GM11168 (cell line): ENCODE measurements at regions not wholly inside any gene's neighbourhood (a gene's known extent, or its start where the extent isn't known, plus 50 kb on each side); places are given as distances from the start of the nearest gene placed in this dataset.

ENCODE experiments used
- in situ Hi-C: fragments of 300-500 bp; cut with MboI; formaldehyde crosslinking; loops from one replicate; pipeline ENCODE4 v1.12.0; 2022; ENCODE audit warnings: low sequenced_read_pairs; ENCODE audit not compliant: unreplicated experiment

DNA sequence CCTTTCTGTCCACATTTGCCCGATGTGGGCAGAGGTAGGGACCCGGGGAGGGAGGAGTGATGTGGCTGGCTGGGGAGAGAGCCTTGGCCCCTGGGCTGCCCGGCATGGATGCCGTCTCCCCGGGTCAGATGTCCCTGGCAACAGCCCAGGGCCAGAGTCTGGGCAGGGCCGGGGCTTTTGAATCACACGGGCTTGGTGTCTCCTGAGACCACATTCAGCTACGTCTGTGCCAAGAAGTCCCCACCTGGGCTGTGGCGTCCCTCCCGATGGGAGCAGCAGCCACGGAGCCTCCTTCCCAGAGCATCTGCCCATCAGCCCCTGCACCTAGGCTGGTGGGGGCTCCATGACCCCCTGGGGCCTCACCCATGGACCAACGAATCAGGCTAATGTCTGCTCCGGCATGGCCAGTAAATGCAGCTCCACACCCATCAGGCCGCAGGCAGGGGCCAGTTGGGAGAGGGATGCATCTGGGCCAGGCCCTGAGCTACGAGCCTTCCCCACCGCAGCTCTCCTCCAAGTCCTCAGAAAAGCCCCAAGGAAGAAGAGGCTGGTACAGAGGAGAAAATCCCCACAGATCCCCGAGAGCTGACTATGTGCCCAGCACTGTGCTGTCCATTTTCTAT lies 109.4 kb downstream of the RFLNA start:
- in situ Hi-C loops: no loop called here

DNA sequence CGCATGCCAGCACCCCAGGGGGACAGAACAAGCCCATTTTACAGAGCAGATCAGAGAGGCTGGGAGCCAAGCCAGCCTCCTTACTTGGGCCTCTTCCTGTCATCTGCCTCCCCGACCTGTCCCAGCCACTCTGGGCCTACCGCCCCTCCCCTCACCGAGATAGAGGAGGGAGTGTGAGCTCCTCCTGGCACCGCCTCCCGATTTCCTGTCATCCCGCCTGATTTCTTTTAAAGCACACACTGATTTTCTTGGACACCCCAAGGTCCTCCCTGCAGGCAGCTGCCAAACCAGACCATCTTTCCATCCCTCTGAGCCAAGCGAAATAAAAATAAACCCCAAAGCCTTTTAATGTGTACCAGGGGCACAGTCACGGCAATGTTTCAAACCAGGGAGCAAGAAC lies 108.4 kb downstream of the RFLNA start:
- in situ Hi-C loops: no loop called here

DNA sequence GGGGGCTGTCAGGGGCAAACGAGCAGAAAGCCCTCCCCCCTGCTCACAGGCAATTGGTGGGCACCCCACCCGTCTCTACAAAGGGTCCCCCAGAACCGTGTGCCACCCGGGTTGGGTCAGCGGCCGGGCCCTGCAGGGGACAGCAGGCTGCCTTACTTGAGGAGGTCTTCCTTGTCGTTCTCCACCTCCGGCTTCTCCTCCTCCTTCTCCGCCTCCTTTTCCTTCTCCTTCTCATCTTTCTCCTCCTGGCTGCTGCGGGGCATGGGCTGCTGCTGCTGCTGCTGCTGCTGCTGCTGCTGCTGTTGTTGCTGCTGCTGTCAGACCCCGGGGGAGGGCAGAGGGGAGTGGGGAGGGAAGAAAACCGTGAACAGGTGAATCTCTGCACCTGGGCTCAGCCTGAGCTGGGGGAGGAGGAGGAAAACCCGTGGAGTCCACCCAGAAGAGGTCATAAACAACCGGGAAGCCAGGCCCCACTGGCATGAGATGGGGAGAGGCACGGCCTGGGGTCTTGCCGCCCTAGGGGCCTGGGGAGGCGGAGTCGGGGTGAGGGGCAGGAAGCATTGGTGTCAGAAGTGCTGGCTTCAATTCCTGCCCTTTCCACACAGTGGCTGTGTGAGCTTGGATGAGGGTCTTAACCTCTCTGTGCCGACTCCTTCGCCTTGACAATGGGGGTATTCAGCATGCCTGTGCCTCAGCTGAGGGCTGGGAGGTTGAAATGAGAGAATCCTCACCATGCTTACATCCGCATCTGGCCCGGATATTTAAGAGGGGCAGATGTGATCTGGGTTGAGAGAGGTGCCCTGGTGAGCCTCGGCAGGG lies 107.6 kb downstream of the RFLNA start:
- in situ Hi-C loops: no loop called here

DNA sequence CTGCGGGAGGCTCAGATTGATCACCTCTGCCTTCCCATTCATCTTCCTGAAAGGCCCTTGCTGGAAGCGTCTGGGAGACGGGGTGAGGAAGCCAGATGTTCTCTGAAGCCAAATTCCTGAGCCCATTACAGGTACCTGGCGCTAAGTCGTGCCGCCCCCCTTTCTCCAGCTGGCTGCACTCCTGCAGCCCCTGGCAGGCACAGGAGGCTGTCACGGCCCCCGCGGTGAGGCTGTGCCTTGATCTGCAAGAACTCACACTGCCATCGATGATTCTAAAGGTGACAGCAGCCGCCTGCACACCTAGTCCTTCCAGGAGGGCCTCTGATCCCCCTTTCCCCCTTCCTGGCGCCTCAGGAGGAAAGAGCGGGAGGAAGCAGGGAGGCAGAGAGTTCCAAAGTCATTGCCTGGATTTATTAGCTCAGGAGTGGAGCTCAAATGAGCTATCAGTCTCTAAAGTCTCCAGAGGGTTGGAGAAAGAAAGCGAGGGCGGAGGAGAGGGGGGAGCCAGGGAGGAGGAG lies 106.9 kb downstream of the RFLNA start:
- in situ Hi-C loops: no loop called here

DNA sequence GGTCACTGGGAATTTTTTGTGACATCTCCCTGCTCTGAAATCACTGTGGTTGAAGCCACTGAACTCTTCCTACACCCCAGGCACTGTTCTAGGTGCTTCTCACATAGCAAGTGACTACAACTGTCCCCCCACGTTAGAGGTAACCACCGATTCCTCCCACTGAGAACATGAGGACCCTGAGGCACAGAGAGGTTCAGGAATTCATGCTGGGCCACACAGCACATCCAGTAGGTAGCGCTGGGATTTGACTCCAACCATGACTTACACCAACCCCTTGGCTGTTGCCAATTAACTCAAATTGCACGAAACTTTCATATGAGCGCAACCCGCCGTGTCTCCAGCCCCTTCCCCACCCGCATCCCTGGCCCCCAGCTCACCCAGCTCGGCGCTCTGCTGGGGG lies 105.2 kb downstream of the RFLNA start:
- in situ Hi-C loops: no loop called here

DNA sequence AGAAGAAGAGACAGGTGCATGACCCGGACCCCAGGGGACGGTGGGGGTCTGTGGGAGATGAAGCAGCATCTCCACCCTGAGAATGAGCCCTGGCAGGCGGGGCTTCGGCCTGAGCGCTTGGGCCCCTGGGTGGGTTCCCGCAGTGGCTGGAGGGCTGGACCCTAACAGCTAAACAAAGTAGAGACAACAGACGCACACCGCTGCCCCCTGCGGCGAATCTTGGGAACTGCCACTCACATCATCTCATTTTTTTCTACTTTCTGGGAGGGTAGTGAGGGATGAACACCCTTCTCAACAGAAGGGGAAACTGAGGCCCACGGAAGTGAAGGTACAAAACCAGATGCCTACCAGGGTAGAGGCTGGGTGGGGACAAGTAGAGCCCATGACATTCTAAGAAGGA lies 104.7 kb downstream of the RFLNA start:
- in situ Hi-C loops: loop anchor here (25.0 kb wide), 1 partner anchor 363 kb away; no protein-coding TSS in a partner anchor

DNA sequence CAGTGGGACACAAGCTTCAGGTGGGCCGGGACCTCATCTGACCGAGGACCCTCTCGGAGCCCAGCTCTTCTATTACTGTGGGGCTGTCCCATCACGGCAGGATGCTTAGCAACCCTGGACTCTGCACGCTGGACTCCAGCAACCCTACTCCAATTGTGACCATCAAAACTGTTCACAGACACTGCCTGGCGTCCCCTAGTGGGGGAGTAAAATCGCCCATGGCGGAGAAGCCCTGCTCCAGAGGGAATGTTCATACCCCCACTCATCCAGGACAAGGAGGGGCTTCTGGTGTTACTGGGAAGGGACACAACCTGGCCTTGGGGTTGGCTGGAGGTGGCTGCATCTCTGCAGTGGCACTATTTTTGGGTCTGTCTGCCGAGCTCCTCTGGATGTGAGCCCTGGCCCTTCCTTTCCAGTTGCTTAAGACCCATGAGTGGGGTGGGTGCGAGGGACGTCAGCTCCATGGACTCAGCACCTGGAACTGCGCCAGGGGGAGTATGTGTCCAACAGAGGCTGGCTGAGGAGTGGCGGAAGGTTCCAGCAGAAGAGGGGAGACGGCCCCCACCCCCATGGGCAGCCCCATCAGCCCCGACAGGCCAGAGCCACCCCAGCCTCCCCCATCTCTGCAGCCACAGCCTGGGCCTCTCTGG lies 103.8 kb downstream of the RFLNA start:
- in situ Hi-C loops: loop anchor here (25.0 kb wide), 1 partner anchor 364 kb away; no protein-coding TSS in a partner anchor

DNA sequence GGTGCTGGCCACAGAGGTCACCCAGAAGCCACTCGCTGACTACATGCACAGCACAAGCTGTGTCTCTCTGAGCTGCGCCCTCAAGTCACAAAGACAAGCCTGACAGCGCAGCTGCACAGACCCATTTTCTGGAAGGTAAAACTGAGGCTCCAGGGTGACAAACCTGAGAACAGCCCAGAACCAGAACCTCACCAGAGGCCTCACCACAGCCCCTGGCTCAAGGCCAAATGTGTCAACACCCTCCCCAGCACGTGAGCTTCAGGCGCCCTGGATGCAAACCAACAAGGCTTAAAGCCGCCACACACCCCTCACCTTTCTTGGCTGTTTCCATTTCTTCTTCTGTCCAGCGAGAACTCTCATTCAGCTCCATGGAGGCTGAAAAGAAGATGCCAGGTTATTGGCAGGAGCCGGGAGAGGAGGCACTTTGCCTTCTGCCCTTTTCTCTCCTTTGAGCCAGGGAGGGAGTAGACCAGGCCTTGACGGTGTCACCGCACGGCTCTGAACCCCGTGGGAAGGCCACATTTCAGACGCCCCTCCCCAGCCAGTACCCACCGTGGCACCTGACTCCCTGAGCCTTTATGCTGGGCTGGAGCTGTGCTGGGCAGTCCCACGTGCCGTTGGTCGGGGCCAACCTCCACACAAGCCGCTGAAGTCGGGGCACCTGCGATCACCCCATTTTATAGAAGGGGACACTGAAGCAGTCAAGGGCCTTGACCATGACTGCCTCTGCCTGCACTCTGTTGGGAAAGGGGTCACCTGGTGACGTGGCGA lies 103.1 kb downstream of the RFLNA start:
- in situ Hi-C loops: loop anchor here (25.0 kb wide), 1 partner anchor 364 kb away; no protein-coding TSS in a partner anchor

DNA sequence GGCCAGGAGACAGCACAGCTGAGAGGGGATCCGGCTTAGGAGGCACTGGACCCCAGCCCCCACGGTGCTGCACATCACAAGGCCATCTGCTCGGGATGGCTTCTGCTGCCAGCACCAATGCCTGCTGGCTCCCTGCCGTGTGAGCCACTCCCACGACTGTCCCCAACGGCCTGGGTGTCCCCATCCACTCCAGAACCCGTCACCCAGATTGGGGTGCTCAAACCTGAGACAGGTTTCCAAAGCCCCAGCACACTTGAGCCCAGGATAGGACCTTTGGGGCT lies 102.4 kb downstream of the RFLNA start:
- in situ Hi-C loops: loop anchor here (25.0 kb wide), 1 partner anchor 365 kb away; no protein-coding TSS in a partner anchor

DNA sequence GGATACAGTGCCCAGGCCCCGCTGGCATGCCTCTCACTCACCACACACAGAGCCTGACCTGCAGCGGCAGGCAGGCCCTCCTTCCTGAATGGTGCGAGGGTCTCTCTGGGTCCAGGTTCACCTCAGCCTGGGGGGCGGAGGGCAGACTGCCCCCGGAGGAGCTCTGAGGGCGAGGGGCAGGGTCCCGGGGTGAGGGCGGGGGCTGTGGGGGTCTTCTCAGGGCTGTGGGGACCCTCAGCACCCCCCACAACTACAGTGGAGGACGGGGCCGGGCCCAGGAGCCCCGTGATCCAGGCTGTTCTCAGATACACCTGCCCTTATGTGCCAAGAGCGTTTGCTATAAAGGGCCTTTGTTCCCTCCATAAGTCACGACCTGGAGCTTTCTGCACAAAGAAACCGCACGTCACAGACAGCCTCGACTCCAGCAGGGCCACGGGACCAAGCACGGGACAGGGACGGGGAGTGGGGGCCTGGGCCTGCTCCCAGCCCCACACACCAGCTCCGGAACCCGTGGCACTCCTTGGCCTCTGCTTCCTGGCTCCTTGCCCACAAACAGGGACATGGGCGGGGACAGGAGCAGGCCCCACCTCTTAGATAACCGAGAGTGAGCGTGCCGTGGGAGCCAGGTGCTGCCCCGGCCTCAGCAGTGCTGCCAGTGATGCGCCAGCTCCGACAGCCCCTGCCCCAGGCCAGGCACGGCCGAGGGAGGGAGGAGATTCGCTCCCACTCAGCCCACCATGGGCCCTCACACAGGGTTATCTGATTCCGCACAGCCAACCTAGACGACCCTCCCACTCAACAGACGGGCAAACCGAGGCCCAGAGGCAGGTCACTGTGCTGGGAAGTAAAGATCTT lies 101.9 kb downstream of the RFLNA start:
- in situ Hi-C loops: loop anchor here (25.0 kb wide), 1 partner anchor 366 kb away; no protein-coding TSS in a partner anchor

DNA sequence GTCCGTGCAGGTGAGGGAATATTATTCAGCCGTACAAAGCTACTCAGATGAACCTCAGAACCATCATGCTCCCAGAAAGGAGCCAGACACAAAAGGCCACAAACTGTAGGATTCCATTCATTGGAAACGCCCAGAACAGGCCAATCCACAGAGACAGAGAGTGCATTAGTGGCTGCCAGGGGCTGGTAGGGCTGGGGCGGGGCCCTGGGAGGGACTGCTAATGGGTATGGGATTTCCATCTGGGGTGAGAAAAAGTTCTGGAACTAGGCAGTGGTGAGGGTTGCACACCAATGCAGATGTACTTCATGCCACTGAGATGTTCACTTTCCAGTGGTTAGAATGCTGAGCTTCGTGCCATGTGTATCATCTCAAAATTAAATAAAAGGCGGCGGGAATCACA lies 101.1 kb downstream of the RFLNA start:
- in situ Hi-C loops: loop anchor here (25.0 kb wide), 1 partner anchor 366 kb away; no protein-coding TSS in a partner anchor

DNA sequence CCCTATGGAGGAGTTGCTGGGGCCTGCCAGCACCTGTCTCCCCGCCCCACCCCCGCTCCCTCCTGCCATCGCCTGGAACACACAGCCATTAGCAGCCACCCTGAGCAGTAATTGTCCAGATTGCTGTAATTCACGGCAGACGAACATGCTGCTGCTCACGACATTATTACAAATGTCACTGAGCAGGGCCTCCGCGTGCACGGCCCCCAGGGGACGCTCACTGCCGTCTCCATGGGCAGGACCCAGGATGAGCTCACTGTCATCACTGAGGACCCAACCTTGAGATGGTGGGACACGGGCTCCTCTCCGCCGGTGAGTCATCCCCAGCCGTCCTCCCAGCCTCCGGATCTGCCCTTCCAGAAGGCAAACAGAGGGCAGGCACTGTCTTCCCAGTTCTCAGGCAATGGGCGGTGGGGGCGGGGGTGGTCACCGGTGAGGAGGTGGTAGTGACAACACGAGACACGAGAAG lies 100.4 kb downstream of the RFLNA start:
- in situ Hi-C loops: loop anchor here (25.0 kb wide), 1 partner anchor 367 kb away; no protein-coding TSS in a partner anchor

DNA sequence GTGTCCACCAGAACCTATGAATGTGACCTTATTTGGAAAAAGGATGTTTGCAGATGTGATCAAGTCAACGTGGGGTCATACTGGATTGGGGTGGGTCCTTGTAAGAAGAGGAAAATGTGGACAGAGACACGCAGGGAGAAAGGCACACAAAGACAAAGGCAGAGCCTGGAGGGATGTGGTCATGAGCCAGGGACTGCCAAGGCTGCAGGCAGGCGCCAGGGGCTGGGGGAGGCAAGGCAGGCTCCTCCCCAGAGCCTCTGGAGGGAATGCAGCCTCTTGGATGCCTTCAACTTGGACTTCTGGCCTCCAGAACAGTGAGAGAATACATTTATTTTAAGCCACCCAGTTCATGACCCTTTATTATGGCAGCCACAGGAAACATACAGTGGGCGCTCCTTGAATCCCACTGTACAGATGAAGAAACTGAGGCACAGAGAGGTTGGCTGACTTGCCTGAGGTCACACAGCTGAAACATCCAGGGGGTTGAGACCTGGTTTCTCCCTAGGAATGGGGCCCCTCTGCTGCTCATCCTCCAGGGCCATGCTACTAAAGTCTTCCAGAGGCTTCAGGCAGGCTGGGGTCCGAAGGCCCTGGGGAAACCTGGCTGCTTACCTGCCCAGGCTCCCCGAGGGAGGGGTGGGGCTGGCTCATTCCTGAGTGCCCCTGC lies 99.7 kb downstream of the RFLNA start:
- in situ Hi-C loops: loop anchor here (25.0 kb wide), 1 partner anchor 368 kb away; no protein-coding TSS in a partner anchor

DNA sequence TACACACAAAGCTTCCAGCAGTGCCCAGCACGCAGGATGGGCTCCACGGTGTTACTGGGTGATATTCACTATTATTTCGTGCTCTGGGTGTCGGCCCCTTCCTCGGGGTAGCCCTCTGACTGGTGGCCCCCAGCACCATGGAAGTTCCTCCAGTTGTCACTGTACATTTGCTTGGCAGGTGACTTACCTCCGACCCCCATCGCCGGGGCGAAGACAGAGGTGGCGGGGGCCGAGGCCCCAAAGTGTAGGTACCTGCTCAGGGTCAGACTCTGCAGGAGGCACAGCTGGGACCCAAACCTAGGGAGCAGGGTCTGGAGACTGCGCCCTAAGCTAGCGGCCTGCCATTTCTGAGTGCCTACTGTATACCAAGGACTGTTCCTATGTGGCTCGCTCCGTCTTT lies 98.9 kb downstream of the RFLNA start:
- in situ Hi-C loops: loop anchor here (25.0 kb wide), 1 partner anchor 368 kb away; no protein-coding TSS in a partner anchor

DNA sequence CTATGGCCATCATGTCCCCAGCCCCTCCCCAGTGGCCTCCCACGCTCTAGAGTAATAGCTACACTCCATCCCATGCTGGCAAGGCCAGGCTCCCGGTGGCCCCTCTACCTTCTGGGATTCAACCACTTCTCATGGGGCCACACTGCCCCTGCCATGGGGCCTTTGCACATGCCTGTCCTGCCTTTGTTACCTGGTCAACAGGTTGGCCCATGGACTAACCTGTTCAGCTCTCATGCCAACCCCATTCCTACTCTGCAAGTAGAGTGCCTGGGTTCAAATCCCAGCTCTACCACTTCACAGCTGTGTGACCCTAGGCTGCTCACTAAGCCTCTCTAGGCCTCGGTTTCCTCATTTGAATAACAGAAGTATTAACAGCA lies 98.5 kb downstream of the RFLNA start:
- in situ Hi-C loops: loop anchor here (25.0 kb wide), 1 partner anchor 369 kb away; no protein-coding TSS in a partner anchor

DNA sequence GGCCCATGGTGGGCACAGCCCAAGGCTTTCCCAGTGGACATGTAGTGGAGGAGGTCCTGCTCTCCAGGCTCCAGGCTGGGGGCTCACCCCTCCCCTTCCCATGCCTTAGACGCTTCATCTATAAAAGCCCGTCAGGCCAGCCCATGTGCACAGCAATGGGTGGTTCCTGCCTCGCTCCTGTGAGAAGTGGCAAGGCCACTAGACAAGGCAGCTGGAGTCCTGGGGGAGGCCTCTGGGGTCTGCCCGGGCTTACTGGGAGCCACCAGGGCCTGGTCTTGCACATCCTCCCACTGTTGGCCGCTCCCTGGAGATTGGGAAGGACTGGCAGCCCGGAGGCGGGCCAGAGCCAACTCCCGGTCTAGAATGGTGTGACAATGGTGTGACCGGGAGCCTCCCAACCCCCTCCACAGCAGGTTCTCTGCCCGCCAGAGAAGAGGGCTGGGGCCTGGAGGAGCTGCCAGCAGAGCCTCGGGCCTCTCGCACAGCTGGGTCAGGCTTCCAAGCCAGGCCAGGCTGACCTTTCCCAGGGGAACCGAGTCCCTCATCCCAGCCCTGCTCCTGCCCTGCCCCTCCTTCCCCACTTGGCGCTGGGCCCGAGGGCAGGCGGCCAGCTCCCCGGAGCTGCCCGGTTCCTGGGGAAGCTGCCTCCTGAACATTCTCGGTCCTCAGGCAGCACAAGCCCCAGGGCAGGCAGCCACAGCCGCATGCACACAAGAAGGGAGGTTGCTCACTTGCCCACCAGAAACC lies 97.9 kb downstream of the RFLNA start:
- in situ Hi-C loops: loop anchor here (25.0 kb wide), 1 partner anchor 369 kb away; no protein-coding TSS in a partner anchor

DNA sequence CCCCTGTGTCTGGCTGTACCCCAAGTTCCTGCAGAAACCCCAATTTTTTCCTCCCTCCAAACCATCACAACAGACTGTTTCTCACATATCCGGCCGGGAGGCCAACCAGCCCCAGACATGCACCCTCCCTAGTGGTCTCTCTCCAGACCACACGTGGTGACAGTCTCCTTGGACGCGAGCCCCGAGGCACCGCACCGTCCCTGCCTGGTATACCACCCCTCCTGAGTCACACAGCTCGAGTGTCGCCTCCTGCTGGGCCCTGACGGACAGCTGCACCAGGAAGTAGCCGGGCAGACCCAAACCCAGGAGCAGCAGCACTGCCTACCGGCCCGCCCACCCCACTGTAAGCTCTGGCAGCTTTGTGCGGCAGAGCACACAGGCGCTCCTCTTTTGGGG lies 97.4 kb downstream of the RFLNA start:
- in situ Hi-C loops: loop anchor here (25.0 kb wide), 1 partner anchor 370 kb away; no protein-coding TSS in a partner anchor
